Stimulated activated CD8-positive, alpha-beta memory T cell treated with anti-CD3 and anti-CD28 coated beads, Interleukin-15, amount 100 ng/mL, for 48 hours (primary cell): ENCODE measurements at regions not wholly inside any gene's neighbourhood (a gene's known extent, or its start where the extent isn't known, plus 50 kb on each side); places are given as distances from the start of the nearest gene placed in this dataset.
"Not testable (repeated sequence)": the region's sequence is repeated elsewhere in the genome, so short reads cannot be mapped to it uniquely, and the experiment has no call there.

Experiments used
- DNase-seq, 2 donors: peaks; one replicate each; pipeline ENCODE4 v3.0.0-alpha.2; 2020; ENCODE audit warnings: low read depth in 2 of 2

DNA sequence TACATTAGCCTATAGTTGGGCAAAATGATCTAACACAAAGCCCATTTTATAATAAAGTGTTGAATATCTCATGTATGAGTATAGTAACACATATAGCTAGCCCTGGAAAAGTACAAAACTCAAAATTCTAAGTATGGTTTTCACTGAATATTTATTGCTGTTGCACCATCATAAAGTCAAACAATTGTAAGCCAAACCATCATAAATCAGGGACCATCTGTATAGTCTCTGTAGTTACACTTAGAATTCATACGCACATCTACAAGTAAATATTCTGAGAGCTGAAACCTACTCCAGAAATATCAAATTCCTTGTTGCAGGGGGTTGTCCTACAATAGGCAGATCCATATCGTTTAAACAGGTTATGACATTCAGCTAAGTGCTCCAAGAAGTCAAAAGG is 817.3 kb downstream of the BCKDHB start:
- no peak for DNase-seq

DNA sequence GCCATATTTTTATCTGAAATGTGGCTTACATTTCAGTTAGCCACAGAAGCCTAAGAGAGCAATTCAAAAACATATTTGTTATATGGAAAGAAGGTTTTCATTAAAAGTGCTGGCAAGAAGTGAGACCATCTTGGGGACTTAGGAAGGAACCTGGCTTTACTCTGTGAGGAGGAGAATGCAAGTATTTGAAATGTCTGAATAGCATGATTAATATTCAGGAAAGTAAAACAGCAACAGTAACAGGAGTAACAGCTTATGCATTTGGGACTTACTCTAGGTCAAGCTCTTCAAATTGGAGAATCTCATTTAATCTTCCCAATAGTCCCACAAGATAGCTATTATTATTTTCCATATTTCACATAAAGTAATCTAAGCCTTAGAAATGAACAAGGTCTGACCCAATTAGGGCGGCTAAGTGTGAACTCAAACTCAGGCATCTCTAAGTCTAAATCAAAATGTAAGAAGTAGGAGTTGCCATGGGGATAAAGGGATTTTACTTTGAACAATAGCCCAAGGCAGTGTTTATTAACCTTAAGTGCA is 816.5 kb downstream of the BCKDHB start:
- no peak for DNase-seq

DNA sequence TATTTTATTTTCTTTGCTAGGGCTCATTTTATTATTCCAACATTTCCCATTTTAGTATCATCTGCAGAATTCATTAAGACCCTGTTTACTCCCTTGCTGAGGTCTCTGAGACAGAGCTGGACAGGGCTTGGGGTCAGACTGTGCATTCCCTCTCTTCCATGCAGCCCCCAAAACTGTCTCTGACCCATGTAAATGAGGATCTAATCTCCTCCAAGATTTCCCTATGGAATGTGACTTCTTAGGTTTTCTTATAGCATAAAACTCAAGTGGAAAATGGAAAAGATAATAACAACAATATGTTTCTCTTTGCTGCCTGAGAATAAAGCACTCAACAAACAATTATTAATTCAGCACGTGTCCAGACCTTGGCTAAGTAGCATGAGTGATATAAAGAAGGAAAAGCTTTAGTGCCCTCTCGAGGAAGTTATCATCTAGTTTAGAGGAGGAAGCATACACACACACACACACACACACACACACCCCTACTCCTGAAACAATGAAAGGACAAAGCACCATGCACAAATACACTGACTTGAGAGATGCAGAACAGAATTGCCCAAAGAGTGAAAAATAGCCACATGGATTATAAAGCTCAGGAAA is 815.5 kb downstream of the BCKDHB start:
- DNase-seq, result no peak

DNA sequence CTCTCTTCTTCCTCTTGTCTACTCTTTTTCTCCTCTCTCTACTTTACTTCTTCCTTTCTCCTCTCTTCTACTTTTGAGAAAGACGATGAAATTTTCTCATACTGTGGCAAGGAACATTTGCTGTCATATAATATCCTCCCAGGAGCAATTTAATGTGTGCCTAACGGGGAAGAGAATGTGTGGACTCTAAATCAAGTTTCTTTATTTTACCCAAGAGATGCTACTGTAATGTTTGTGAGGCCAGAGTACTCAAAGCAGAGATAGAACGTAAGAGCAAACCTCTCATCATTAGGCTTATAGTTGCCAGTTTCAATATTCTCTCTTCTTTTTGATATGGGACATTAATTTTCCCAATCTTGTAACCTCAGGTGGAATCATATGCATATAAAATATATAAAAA is 801.4 kb downstream of the BCKDHB start:
- no peak for DNase-seq

DNA sequence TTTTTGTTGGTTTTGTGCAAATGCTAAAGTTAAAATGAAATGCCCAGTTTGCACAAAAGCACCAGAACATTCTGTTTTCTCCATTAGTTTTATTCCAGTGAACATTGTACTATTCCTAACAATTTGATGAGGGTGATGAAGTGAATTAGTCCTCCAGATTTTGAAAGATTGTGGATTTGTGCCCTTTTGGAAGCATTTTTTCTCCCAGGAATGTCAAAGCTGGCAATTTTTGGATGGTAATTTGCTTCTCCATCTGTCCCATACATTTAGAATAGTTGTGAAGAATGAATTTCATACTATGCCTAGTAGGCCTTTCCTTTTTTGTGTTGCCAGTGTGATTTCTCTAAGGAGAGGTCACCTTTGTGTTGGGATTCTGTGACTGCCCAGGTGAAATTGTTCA is 797.2 kb downstream of the BCKDHB start:
- no peak for DNase-seq

DNA sequence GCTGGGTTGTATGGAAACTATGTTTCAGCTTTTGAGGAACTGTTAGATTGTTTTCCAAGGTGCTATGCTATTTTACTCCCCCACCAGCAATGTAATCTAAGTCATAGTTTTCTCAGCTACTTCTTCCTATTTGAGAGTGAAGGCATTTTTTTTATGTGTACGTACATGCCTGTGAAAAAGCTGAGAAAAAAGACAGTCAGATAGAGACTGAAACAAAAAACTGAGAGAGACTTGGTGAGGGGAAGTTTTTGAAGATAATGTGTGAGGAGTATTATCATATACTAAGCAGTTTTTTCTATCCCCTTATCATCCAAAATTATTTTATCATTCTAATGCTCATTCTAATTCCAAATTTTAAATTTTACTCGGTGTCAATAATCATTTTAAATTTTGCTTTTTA is 780.0 kb downstream of the BCKDHB start:
- no peak for DNase-seq

DNA sequence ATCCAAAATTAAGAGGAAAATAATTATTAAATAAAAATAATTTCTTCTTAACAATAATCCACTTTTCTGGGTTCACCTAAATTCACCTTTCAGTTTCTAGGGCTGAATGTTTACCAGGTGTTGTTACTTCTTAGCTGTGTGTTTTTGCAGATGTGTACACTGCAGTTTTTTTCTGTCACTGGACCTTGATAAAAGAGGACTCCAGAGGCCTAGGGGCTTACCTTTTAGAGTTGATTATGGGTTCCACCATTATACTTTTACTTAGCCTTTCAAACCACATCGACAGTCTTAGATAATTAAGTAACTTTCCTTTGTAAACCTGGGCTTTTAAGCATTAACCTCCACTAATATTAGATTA is 766.5 kb downstream of the BCKDHB start:
- no peak for DNase-seq

DNA sequence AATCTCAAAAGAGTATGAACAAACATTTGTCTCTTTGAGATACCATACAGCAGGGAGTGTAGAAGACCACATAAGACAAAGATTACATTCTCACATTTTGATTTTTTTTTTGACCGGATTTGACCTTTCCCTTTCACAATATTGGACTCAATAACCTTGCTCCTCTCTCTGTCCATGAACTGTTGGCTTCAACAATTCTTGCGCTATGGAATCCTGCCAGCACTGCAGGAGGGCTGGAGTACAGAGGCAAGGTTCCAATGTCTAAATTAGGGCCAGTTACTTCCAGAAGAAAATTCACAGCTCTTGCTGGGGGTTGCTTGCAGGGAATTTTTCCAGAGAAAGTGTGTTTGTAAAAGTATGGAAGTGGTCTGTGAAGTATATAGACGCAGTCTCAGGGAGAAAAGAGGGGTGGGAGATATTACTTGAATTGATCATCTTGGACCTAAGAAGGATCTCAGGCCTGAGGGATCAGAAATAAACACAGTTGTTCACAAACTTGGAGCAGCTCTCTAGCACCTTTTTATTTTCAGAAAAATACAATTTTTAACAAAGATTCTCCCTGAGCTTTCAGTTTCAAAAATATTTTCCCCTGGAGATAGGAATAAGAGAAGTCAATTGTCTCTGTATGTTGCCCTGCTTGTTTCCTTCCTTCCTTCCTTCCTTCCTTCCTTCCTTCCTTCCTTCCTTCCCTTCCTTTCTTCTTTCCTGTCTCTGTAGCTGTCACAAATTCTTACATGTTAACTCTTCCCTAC is 765.9 kb downstream of the BCKDHB start:
- no peak for DNase-seq

DNA sequence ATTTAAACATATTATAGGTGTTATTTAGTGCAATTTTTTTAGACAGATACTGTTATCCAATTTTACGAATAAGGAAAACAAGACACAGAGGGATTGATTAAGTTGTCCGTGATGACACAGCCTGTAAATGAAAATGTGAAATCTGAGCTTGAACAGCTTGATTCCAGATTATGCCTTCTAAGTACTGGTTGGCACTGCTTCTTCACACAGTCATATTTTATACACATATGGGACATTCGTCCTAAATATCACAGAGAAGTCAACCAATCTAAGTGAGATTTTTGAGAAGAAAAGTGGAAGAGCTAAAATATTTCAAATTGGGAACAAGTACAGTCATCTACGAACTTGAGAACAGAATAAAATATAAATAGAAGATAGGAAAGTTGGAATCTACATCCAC is 756.3 kb downstream of the BCKDHB start:
- DNase-seq, result no peak

DNA sequence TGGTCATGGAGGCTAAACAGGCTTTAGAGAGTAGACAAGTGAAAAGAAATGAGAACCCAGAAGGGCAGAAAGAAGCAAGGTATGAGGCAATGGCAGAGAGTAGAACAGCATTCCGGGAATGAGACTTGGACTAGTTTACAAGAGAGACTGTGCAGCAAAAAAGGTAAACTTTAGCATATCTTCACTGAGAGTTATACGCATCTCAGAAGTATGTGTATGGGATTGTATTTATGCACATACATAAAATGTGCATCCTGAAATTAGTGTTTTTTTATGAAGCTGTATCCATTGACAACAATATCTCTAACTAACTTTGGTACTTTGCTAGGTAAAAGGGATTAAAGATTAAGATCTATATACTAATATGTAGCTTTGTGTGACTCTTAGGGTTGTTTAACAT is 753.6 kb downstream of the BCKDHB start:
- DNase-seq, result no peak

DNA sequence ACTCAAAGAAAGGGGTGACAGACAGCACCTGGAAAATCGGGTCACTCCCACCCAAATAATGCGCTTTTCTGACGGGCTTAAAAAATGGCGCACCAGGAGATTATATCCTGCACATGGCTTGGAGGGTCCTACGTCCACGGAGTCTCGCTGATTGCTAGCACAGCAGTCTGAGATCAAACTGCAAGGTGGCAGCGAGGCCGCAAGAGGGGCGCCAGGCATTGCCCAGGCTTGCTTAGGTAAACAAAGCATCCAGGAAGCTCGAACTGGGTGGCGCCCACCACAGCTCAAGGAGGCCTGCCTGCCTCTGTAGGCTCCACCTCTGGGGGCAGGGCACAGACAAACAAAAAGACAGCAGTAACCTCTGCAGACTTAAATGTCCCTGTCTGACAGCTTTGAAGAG is 741.5 kb downstream of the BCKDHB start:
- DNase-seq, result not testable (repeated sequence)

DNA sequence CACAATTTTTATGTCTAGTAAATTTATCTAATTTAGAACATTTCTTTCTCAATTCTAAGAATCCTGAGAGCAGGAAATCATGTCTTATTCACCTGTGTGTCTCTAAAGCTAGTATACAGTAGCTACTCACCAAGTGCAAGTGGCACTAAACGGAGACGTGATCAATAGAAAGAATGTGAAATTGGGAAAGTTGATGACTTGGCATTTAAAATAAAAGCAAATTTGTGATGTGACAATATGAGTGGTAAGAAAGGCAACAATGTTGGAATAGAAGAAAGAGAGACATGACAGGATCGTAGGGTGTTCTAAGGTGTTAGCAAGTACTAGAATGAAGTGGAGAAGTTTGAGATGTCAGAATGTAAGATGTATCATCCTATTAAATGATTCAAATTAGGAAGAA is 725.9 kb downstream of the BCKDHB start:
- DNase-seq, result no peak

DNA sequence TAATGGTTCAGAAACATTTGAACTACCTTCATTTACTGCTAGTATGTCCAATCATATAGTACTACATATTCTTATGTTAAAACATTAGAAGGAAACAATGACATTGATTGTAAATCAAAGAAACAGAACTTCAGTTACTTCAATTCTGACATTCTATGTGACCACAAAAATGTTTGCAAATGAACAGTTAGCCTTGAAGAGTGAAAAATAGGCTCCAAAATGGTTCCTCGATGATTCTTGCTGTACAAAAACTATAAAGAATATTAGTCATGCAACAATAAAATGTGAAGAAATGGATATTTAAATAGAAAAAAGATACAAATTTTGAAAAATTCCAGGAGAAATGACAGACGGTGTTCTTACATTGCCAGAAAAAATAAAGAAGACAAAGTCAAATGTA is 686.9 kb downstream of the BCKDHB start:
- DNase-seq, result no peak

DNA sequence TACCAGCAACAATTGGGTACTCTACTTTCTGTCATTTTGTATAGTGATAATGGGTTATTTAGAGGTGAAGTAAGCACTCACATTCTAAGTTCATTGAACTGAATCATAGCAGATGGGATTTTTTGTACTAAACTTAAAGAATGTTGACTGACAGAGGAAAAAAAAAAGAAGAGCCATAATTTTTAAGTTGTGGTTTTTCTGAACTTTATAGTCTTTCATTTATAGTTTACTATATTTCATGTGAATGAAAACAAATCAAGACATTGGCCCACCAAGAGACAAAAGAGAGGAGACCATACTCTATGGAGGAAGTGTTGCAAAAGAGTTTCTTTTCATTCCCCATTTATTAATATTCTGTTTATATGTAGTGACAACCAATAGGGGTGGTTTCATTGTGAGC is 685.7 kb downstream of the BCKDHB start:
- DNase-seq, result no peak

DNA sequence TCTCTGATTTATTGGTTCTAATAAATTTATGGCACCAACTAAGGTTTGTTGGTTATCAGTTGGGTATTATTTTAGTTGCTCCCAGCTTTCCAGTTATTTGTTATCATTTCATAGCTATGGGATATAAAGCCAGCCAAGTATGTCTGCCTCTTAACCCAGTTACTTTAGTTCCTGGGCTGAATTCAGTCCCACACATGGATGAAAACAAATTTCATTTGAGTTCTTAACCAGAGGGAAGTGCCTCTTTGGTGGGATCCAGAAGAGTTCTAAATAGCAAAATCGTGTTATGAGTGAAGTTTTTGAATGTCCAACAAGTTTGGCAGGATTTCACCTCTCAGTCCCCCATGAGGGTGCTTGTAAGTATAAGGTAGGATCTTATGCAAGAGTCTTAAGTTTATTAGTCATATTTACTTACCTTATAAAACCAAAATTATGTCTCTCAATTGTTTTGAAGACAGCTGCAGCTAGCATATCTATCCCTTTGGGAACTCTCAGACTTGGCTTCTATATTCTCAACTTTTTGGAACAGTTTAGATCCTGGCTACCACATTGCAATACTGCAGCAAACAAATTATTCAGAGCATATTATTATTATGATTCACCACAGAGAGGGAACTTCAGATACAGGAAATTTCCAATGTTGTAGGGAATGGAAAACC is 683.6 kb downstream of the BCKDHB start:
- no peak for DNase-seq

DNA sequence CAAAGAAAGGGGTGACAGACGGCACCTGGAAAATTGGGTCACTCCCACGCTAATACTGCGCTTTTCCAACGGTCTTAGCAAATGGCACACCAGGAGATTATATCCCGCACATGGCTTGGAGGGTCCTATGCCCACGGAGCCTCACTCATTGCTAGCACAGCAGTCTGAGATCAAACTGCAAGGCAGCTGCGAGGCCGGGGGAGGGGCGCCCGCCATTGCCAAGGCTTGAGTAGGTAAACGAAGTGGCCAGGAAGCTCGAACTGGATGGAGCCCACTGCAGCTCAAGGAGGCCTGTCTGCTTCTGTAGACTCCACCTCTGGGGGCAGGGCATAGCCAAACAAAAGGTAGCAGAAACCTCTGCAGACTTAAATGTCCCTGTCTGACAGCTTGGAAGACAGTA is 676.8 kb downstream of the BCKDHB start:
- not testable (repeated sequence) for DNase-seq

DNA sequence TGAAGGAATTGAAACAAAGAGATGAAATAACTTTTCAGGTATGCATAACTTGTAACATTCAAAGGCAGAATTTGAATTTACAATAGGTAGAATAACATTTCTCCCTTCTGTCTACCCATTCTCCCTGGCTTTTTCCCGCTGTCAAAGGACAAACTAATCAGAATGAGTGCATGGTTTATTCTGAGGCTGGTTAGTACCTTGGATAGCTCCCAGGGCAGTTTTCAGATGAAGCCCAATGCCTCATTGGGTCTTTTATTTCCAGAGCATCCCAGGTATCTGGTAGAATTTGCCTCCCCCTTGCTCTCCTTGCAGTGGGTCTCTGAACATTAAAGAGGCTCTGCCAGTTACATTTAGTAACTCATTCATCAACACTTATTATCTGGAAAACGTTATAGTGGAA is 665.5 kb downstream of the BCKDHB start:
- no peak for DNase-seq

DNA sequence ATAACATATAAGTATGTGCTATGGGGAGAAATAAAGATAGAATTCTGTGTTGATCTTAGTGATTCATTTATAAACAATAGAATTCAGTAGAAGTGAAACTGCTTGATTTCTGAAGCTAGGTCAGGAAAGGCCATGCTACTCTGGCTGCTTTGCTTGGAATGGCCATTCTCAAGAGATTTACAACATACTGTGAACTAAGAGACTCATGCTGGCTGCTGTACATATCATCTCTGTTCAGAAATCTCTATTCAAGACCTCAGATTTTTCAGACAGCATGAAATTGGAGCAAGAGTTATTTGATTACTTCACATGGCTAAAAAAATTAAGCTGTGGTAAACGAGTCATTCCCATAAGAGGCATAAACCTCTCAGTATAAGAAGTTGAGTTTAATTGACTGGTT is 662.6 kb downstream of the BCKDHB start:
- no peak for DNase-seq

DNA sequence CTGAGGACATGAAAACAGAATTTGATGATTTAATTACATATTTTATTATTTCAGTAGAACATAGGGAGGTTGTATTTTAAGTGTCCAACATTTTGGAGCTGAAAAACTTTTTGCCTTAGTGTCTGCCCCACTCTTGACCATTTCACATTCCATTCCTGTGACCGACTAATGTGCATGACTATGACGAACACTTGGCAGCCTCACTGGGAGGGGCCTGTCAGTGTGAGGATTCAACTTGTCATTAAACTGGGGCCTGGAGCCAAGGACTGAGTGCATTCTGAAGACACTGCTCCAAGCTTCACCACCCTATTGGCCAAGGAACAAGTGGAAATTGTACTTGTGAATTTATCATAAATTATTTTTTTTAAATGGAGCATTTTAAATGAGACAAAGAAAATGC is 661.3 kb downstream of the BCKDHB start:
- DNase-seq, result no peak

DNA sequence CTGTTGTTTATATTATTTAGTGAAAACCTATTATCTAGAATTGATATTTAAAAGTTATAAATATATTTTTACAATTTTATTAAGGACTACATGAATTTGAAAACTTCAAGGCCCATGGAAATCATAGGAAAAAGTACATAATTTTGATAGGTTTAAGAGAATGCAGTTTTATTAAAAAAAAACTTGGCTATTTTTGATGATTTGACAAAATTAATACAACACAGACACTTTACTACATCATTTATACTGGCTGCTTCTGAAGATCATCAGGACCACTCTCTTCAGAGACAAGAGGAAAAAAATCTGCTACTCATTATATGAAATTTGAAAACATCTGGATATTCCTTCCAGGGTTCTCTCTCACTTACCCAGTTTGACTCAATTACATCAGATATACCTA is 637.7 kb downstream of the BCKDHB start:
- no peak for DNase-seq

DNA sequence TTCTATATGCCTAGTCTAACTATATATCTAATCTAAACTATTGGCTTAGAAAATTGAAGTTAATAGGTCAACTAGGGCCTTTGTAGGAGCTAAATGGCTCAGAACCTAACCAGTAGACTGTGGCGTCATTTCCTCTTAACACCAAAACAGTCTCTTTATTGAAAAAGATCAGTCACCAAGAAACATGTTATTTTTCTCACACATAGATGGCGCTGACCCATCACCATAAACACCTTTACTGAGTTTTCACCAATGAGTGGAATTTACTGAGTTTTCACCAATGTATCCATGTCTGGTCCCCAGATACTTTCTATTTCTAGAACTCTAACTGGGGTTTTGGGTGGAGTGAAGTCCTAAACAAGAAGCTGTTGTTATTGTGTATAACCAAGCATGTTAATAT is 636.0 kb downstream of the BCKDHB start:
- DNase-seq, result no peak

DNA sequence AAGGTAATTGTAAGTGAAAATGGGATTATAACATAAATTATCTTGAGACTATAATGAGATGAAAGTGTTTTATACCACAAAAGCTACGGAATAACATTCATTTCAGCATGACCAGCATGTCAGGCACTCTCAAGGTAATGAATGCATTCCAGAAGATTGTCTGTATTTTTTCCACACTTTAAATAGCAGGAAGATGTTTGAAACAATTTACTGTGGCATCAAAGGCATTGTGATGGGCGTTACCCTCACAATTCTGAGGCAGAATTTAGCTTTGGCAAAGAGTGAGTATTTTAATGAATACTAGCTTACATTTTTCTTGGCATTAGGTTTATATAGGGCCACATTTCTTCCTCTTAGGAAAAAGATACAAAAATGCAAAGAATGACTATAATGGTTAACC is 627.2 kb downstream of the BCKDHB start:
- DNase-seq, result no peak

DNA sequence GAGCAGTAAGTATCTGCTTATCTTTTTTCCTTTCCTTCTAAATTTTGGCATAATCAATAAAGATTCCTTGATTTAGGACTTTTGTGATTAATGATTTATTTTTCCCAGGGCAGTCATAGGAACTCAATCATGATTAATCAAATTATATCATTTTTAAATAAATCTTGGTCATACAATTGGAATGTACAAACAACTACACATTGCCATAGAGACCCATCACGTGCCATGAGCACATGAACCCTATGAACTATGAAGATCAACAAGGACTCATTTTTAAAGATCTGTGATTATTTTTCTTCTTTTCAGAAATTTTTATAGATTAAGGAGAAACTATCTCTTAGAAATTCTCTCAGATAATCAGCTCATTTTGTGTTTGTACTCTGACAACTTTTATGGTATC is 622.4 kb downstream of the BCKDHB start:
- DNase-seq, result no peak
